GM12892 (cell line): ENCODE measurements at regions not wholly inside any gene's neighbourhood (a gene's known extent, or its start where the extent isn't known, plus 50 kb on each side); places are given as distances from the start of the nearest gene placed in this dataset.

Experiments
- POLR2A ChIP-seq: IDR thresholded peaks from 2 replicates; pipeline ENCODE4 v1.6.1; 2011; ENCODE audit warnings: low read depth, low read length, control low read depth
- POLR2AphosphoS5 ChIP-seq: IDR thresholded peaks from 2 replicates; pipeline ENCODE4 v1.6.1; 2011; ENCODE audit warnings: low read depth, low read length, control low read depth

DNA sequence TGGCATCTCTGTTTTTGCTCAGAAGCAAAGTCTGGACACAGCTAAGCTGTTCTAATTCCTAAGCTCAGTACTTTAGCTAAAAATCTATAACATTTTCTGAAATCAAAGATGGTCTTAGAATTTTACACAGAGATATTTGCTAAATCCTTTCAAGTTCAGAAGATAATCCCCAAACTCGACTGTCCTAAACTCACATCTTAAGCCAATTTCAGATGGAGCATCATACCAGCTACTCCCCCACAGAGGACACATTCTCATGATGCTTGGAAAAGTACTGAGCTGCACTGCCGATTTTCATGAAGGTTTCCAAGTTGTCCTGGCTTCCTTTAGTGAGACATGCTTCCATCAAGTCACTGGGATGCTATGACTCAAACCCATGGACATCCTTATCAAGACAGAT is 535.5 kb downstream of the SUCLG1 start:
- TF ChIP-seq POLR2AphosphoS5 (no peak), POLR2A (no peak)
